Endothelial cell of umbilical vein (primary cell): ENCODE measurements at regions not wholly inside any gene's neighbourhood (a gene's known extent, or its start where the extent isn't known, plus 50 kb on each side); places are given as distances from the start of the nearest gene placed in this dataset.

Experiments
- CTCF ChIP-seq, 2 donors: IDR thresholded peaks; 1 replicate in 1 of 2; 2 replicates in 1 of 2; pipeline ENCODE4 v1.5.1; 2011; ENCODE audit warnings: low read length in 2 of 2, mild to moderate bottlenecking in 2 of 2, moderate library complexity in 2 of 2, control low read depth in 1 of 2, inconsistent platforms in 1 of 2, low read depth in 1 of 2; ENCODE audit not compliant: insufficient read depth in 1 of 2; ENCODE audit errors: extremely low read depth in 1 of 2
- EZH2 ChIP-seq: IDR thresholded peaks from 2 replicates; pipeline ENCODE4 v1.6.1; 2012; ENCODE audit warnings: borderline replicate concordance, low read depth, mild to moderate bottlenecking, moderate library complexity, low read length, inconsistent platforms; ENCODE audit not compliant: severe bottlenecking
- JUN ChIP-seq: IDR thresholded peaks from 2 replicates; pipeline ENCODE4 v1.6.1; 2011; ENCODE audit warnings: borderline replicate concordance, low read depth; ENCODE audit not compliant: insufficient read length, insufficient read depth
- MAX ChIP-seq: IDR thresholded peaks from 2 replicates; pipeline ENCODE4 v1.6.1; 2011; ENCODE audit not compliant: insufficient read depth, insufficient read length
- POLR2AphosphoS5 ChIP-seq: IDR thresholded peaks from 2 replicates; pipeline ENCODE4 v1.6.1; 2012; ENCODE audit warnings: low read depth, mild to moderate bottlenecking, control low read depth, low read length, moderate library complexity; ENCODE audit not compliant: insufficient read depth

GRCh38 chr12:58090685-58091084 is 149.3 kb downstream of the ATP23 start:
- TF ChIP-seq MAX: no peak
- no peak for TF ChIP-seq CTCF (IDR thresholded peaks at IDR 0.05; ENCODE audit: extremely low read depth in 1 of 2, insufficient read depth in 1 of 2, low read depth in 1 of 2, low read length in 2 of 2)
- TF ChIP-seq JUN: no peak
- no peak for TF ChIP-seq POLR2AphosphoS5
- TF ChIP-seq EZH2: no peak
